H1 (cell line): ENCODE measurements at regions not wholly inside any gene's neighbourhood (a gene's known extent, or its start where the extent isn't known, plus 50 kb on each side); places are given as distances from the start of the nearest gene placed in this dataset.

Source experiments
- CEBPB ChIP-seq: IDR thresholded peaks from 2 replicates; pipeline ENCODE4 v1.6.1; 2012; ENCODE audit warnings: low read depth, low read length
- E2F6 ChIP-seq: IDR thresholded peaks from 2 replicates; pipeline ENCODE4 v1.6.1; 2012; ENCODE audit warnings: inconsistent platforms
- JUN ChIP-seq: IDR thresholded peaks from 2 replicates; pipeline ENCODE4 v1.6.1; 2011; ENCODE audit warnings: low read depth, mild to moderate bottlenecking, improper control_type of control experiment, low read length
- POU5F1 ChIP-seq: IDR thresholded peaks from 2 replicates; pipeline ENCODE4 v1.6.1; 2011; ENCODE audit warnings: low read depth, mild to moderate bottlenecking, low read length, moderate library complexity
- RAD21 ChIP-seq, 2 experiments: IDR thresholded peaks in 1 of 2; conservative IDR thresholded peaks in 1 of 2; 2 replicates each; pipeline ENCODE4 v1.6.1; 2011; ENCODE audit warnings: low read depth in 2 of 2, low read length in 2 of 2, improper control_type of control experiment in 1 of 2, inconsistent platforms in 1 of 2, mild to moderate bottlenecking in 1 of 2, moderate library complexity in 1 of 2
- RBBP5 ChIP-seq: IDR thresholded peaks from 2 replicates; pipeline ENCODE4 v1.7.1; 2012; ENCODE audit warnings: low read depth, mild to moderate bottlenecking, inconsistent platforms, low read length, moderate library complexity, borderline replicate concordance
- RNF2 ChIP-seq: fragments of 200-900, 300-1000 bp; sonication (generic); IDR thresholded peaks from 2 replicates; pipeline ENCODE4 v1.7.1; 2016; ENCODE audit warnings: borderline replicate concordance, low read depth, mild to moderate bottlenecking, antibody characterized with exemption, low read length; ENCODE audit not compliant: poor library complexity, severe bottlenecking; ENCODE audit errors: missing control alignments
- SIRT6 ChIP-seq: IDR thresholded peaks from one replicate; pipeline ENCODE4 v1.7.1; 2012; ENCODE audit warnings: low read length, inconsistent platforms

DNA sequence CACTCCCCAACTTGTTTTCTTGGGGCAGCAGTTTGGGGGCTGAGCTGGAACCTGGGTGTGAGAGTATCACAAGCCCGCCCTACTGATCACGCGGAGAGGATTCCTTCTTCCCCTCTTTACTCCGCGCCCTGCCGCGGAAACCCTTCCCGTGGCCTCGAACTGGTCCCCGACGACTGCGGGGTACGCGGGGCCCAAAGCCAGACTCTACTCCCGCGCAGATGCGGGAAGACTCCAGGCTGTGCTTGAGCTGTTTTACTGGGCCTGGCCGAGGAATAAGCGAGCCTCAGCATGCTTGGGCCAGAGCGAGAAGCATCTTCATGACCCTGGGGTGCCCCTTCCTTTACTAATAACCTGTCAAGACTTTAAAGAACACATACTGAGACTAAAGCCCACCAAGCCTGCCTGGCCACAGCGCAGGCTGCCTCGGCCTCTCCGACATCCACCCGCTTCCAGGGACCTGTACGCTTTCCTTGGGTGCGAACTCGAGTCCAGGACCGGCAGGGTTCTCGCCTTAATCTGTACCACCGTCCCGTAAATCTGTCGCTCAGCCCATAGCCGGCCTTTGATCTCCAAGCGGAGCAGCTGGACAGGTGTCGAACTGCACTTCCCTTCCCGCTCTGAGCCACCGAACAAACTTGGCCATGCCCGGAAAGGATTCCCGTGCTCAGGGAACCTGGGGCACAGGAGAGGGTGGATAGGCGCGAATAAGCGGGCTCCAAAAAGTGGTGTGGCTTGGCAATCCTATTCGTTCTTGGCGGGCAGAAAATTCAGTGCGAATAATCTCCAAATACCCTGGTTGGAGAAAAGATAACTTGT is 55.0 kb upstream of the TMEM33 start (continued):
- 0 out of 2 replicates have a peak, but pooled peaks have one; percentile 8 for TF ChIP-seq E2F6
- TF ChIP-seq JUN: no peak
- no peak for TF ChIP-seq POU5F1
- TF ChIP-seq SIRT6: no peak
- TF ChIP-seq RBBP5: no peak
- peak; percentile 96 for TF ChIP-seq RNF2
- no peak for TF ChIP-seq CEBPB
- TF ChIP-seq RAD21 (IDR thresholded peaks at IDR 0.05 in 1 of 2, conservative IDR thresholded peaks at IDR 0.05 in 1 of 2; ENCODE audit: low read depth in 2 of 2, low read length in 2 of 2): no peak
